Activated naive CD4-positive, alpha-beta T cell treated with anti-CD3 and anti-CD28 coated beads, Interleukin-2, amount 10 ng/mL, durations not matched to agents 7 days and 5 days (primary cell): ENCODE measurements at regions not wholly inside any gene's neighbourhood (a gene's known extent, or its start where the extent isn't known, plus 50 kb on each side); places are given as distances from the start of the nearest gene placed in this dataset.

ENCODE experiments used
- CTCF ChIA-PET: fragments of 350-600 bp; sonication (Branson Sonifier 250); formaldehyde crosslinking; loops from one replicate; lab custom pipeline; 2021; ENCODE audit warnings: antibody characterized with exemption; lab: Charles Lee
- DNase-seq: peaks from one replicate; pipeline ENCODE4 v3.0.0-alpha.2; 2020
- H3K27ac Mint-ChIP-seq: one replicate; pipeline ENCODE4 v1.8.0; 2021; ENCODE audit warnings: mild to moderate bottlenecking, moderate library complexity, mixed read lengths
- H3K27me3 Mint-ChIP-seq: one replicate; pipeline ENCODE4 v1.8.0; 2021; ENCODE audit warnings: mild to moderate bottlenecking, mixed read lengths
- H3K36me3 Mint-ChIP-seq: one replicate; pipeline ENCODE4 v1.8.0; 2021; ENCODE audit warnings: mixed read lengths
- H3K4me1 Mint-ChIP-seq: one replicate; pipeline ENCODE4 v1.8.0; 2021; ENCODE audit warnings: mixed read lengths
- H3K4me3 Mint-ChIP-seq: one replicate; pipeline ENCODE4 v1.8.0; 2021; ENCODE audit warnings: mild to moderate bottlenecking, moderate library complexity, mixed read lengths
- H3K9me3 Mint-ChIP-seq: one replicate; pipeline ENCODE4 v1.8.0; 2021; ENCODE audit warnings: mixed read lengths

DNA sequence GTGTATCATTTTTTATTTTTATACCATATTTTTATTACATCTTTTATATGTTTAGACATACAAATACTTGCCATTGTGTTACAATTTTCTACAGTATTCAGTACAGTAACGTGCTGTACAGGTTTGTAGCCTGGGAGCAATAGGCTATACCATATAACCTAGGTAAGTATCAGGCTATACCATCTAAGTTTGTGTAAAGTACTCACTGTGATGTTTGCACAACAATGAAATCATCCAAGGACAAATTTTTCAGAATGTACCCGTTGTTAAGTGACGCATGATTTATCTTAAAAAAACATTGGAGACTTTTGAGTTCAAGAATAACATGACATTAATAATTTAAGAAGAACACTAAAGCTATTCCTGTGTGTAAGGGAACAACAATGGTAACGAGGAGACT, 96.0 kb upstream of the LEF1 start:
- H3K4me1 Mint-ChIP-seq: no peaks in the 10 kb centered on the region
- no peak overlapping the region for H3K27ac Mint-ChIP-seq
- H3K4me3 Mint-ChIP-seq: no peak overlapping the region
- H3K27me3 Mint-ChIP-seq: no peaks in the 10 kb centered on the region
- peaks cover 2% of the 10 kb centered on the region for H3K36me3 Mint-ChIP-seq
- DNase-seq: no peak
- CTCF ChIA-PET: no interaction called here
- peaks cover 6% of the 10 kb centered on the region for H3K9me3 Mint-ChIP-seq

DNA sequence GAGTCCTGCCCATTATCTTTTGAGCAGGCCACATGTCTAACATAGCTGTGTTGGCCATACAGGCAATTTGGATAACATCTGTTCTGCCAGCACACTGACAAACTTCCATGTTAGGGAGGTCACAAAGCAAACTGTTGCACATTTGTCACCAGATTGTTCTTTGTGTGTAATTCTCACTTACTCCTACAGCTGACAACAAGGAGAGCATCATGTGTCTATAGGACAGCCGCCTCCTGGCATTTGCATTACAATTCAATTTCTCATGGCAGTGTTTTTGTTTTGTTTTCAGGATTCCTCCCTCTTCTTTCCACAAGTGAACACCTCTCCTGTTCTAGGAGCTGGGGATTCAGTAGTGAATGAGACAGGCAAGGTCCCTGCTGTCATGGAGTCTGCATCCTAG, 94.3 kb upstream of the LEF1 start:
- Mint-ChIP-seq H3K36me3 (peaks cover 2% of the 10 kb centered on the region), H3K9me3 (peaks cover 5% of the 10 kb centered on the region), H3K27me3 (no peaks in the 10 kb centered on the region), H3K4me3 (no peak overlapping the region), H3K4me1 (no peaks in the 10 kb centered on the region), H3K27ac (no peak overlapping the region)
- DNase-seq: no peak
- CTCF ChIA-PET: no interaction called here

DNA sequence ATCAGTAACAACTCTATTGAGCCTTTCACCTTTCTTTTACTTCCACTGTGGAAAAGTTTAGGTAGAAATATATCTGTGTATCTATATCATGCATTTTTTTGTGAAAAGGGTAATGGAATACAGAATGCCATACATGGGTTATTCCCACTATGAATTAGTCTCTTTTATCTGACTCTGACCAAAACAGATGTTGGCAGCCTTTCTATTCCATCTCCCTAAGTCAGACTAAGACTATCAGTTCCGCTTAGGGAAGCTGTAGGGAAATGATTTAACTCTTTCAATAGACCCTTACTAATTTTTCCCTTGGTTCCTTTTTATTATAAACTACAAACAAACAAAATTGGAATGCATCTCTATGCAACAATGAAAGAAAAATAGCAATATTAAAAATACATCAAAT, 92.3 kb upstream of the LEF1 start:
- H3K36me3 Mint-ChIP-seq: peaks cover 2% of the 10 kb centered on the region
- DNase-seq: no peak
- no peak overlapping the region for H3K4me3 Mint-ChIP-seq
- no peaks in the 10 kb centered on the region for H3K27me3 Mint-ChIP-seq
- H3K9me3 Mint-ChIP-seq: peaks cover 3% of the 10 kb centered on the region
- no peaks in the 10 kb centered on the region for H3K4me1 Mint-ChIP-seq
- H3K27ac Mint-ChIP-seq: no peak overlapping the region
- CTCF ChIA-PET: no interaction called here

DNA sequence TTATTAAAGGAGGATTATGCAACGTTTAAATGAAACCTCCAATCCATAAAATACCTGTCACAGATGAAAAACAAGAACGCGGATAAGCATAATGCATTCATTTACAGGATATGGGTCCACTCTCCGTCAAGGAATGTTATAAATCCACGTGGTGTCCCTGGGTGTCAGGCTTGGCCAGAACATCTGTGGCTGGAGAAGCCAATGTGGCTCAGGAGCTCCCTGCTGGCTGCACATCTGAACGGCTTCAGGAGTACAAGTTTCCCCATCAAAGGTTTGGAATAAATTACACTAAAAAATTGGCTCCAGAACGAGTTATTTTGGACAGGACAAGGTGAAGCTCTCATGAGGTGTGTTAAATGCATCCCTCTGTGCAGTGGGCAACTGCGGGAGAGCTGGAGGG, 87.8 kb upstream of the LEF1 start:
- H3K9me3 Mint-ChIP-seq: peaks cover 4% of the 10 kb centered on the region
- H3K4me1 Mint-ChIP-seq: no peaks in the 10 kb centered on the region
- H3K36me3 Mint-ChIP-seq: peaks cover 2% of the 10 kb centered on the region
- CTCF ChIA-PET: interaction anchor here (0.8 kb wide), 1 partner anchor 16 kb away, joined by 3 read pairs; no protein-coding TSS in a partner anchor
- no peaks in the 10 kb centered on the region for H3K27me3 Mint-ChIP-seq
- no peak for DNase-seq
- H3K27ac Mint-ChIP-seq: no peak overlapping the region
- H3K4me3 Mint-ChIP-seq: no peak overlapping the region

DNA sequence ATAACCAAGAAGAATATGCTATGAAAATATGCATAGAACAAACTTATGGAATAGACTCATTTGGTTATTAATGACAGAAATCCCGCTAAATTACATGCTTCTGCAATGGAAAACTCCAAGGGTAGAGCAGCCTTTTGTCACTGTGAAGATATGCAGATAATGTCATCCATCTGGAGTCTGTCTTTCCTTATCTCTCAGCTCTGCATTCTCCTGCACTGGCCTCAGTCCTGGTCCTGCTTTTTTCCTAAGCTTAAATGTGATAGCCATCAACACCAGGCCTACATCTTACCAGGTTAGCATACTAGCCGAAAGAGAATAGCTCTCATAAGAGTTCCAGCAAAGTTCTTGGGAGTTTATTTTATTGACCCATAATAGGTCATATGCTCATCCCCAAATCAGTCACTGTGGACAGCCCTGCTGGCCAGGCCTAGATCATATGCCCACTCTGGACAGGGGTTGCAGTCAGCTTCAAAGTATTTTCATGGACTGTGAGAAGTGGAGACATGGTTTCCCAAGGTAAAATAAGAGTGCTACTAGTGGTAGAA, 86.5 kb upstream of the LEF1 start:
- CTCF ChIA-PET: no interaction called here
- Mint-ChIP-seq H3K4me3 (no peak overlapping the region), H3K27ac (no peak overlapping the region), H3K36me3 (peaks cover 2% of the 10 kb centered on the region), H3K27me3 (no peaks in the 10 kb centered on the region), H3K4me1 (no peaks in the 10 kb centered on the region), H3K9me3 (peaks cover 6% of the 10 kb centered on the region)
- DNase-seq: no peak

DNA sequence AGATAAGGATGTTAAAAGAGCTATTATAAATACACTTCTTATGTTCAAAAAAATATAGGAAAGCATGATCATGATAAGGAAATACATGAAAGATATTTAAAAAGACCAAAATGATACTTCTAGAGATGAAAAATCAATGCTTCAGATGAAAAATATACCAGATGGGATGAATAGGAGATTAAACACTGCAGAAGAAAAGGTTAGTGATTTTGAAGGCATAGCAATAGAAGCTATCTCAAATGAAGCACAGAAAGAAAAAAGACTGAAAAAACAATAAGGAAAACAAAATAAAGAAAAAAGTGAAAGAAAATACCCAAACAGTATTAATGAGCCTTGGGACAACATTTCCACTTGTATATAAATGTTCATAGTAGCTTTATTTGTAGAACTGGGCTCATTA, 80.7 kb upstream of the LEF1 start:
- H3K4me3 Mint-ChIP-seq: no peak overlapping the region
- CTCF ChIA-PET: interaction anchor here (1.4 to 1.7 kb wide), 2 partner anchors 16 to 27 kb away, joined by 3 to 4 read pairs; no protein-coding TSS in a partner anchor
- peaks cover 5% of the 10 kb centered on the region for H3K4me1 Mint-ChIP-seq
- no peak overlapping the region for H3K27ac Mint-ChIP-seq
- DNase-seq: no peak
- H3K27me3 Mint-ChIP-seq: no peaks in the 10 kb centered on the region
- peaks cover 18% of the 10 kb centered on the region for H3K9me3 Mint-ChIP-seq
- H3K36me3 Mint-ChIP-seq: peaks cover 8% of the 10 kb centered on the region

DNA sequence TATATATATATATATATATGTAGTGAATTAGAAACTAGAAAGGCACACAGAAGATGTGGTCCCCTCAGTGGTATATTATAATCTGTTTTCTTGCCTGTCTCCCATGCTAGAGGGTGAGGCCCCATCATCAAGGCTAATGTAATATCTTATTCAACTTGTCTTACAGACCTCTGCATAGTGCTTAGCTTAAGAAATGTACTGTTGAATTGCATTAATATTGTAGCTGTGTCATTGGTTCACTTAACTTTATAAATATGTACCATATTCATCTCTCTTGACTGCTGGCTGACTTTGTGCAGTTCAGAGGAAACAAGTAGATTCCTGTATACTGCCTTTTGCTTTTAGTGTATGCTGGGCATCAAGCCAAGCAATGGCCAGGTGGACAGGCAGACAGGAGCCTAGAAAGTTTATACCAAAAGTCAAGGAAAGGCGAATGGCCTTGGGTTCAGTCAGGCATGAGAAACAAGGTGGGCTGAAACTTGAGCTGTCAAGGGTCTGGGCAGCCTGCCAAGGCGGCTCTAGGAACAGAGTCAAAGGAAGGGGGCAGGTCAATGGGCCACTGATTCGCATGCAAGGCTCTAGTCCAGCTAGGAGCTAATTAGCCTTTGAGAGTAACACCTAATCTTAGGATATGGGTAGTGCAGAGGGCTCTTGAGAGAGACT, 78.8 kb upstream of the LEF1 start:
- no peak overlapping the region for H3K4me3 Mint-ChIP-seq
- CTCF ChIA-PET: no interaction called here
- H3K27me3 Mint-ChIP-seq: no peaks in the 10 kb centered on the region
- H3K4me1 Mint-ChIP-seq: peaks cover 5% of the 10 kb centered on the region
- peaks cover 6% of the 10 kb centered on the region for H3K36me3 Mint-ChIP-seq
- H3K27ac Mint-ChIP-seq: no peak overlapping the region
- no peak for DNase-seq
- H3K9me3 Mint-ChIP-seq: peaks cover 18% of the 10 kb centered on the region

DNA sequence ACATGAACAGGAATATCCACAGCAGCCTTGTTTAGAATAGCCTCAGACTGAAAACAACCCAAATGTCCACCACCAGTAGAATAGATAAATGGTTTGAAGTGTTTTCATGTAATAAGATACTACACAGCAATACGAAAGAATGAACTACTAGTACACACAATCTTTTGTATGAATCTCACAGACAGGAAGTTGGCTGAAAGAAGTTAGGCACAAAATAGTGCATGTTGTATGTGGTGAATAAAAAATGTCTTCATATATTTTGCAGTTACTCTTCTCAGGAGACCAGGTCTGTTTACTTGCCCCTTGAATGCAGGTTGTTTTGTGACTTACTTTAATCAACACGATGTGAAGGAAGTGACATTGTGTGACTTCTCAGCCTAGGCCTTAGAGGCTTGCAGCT, 75.9 kb upstream of the LEF1 start:
- CTCF ChIA-PET: no interaction called here
- peaks cover 5% of the 10 kb centered on the region for H3K4me1 Mint-ChIP-seq
- no peak overlapping the region for H3K4me3 Mint-ChIP-seq
- no peak for DNase-seq
- H3K9me3 Mint-ChIP-seq: peaks cover 12% of the 10 kb centered on the region
- H3K36me3 Mint-ChIP-seq: peaks cover 6% of the 10 kb centered on the region
- no peak overlapping the region for H3K27ac Mint-ChIP-seq
- H3K27me3 Mint-ChIP-seq: no peaks in the 10 kb centered on the region

DNA sequence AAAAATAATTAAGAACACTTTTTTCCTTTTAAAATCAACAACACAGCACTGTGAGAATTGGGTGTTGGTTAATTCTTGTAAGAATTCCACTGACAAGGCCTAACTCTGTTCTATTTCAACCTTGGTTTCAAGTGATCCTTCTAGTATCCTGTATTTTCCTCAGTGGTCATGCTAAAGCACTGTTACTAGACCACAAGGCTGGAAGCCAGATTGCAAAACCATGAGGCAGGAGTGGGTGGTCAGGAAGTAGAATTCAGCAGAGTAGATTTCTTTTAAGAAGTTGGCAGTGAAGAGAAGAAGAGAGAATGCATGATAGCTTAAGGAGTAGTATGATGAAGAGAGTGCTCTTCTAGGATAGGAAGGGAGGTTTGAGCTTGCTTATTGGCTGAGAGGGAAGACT, 71.6 kb upstream of the LEF1 start:
- no peaks in the 10 kb centered on the region for H3K27me3 Mint-ChIP-seq
- CTCF ChIA-PET: no interaction called here
- no peak for DNase-seq
- H3K27ac Mint-ChIP-seq: no peak overlapping the region
- peaks cover 4% of the 10 kb centered on the region for H3K36me3 Mint-ChIP-seq
- peaks cover 5% of the 10 kb centered on the region for H3K4me1 Mint-ChIP-seq
- H3K9me3 Mint-ChIP-seq: peaks cover 2% of the 10 kb centered on the region
- H3K4me3 Mint-ChIP-seq: no peak overlapping the region

DNA sequence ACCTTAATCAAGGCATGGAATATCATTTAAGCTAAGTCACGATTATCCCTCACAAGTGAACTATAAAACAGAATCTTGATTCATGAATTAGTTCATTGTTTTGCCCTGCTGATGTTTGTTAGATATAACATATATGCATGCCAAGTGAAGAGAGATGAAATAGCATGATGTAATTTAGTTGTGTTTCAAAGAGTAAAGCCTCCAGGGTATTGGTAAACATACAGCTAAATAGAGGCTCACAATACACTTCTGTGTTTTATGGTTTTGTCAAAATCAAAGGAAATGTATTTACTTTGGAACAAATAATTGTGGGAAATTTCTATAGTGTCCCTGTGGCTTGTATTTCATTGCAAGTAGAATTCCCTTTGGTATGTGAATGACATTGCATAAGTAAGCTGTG, 69.0 kb upstream of the LEF1 start:
- H3K4me3 Mint-ChIP-seq: no peak overlapping the region
- no peaks in the 10 kb centered on the region for H3K27me3 Mint-ChIP-seq
- H3K9me3 Mint-ChIP-seq: peaks cover 2% of the 10 kb centered on the region
- CTCF ChIA-PET: no interaction called here
- no peak for DNase-seq
- peaks cover 4% of the 10 kb centered on the region for H3K36me3 Mint-ChIP-seq
- H3K4me1 Mint-ChIP-seq: no peaks in the 10 kb centered on the region
- H3K27ac Mint-ChIP-seq: no peak overlapping the region

DNA sequence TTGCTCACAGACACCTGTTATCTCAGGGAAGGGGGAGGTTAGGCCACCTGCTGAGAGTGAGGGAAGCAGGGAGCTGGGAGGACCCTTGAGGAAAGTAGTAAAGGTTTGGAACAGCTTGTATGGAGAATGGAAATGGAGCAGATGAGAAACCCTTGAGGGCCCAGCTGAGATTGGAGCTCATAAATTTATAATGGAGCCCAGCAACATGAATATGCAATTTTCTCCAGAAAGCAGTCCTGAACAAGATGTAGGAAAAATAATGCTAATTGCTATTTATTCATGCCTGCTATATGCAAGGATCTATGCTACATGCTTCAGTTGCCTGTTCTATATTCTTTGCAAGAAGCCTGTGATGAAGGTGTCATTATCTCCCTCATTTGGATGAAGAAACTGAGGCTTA, 67.5 kb upstream of the LEF1 start:
- H3K36me3 Mint-ChIP-seq: peaks cover 4% of the 10 kb centered on the region
- peaks cover 6% of the 10 kb centered on the region for H3K9me3 Mint-ChIP-seq
- CTCF ChIA-PET: no interaction called here
- H3K27ac Mint-ChIP-seq: no peak overlapping the region
- no peak overlapping the region for H3K4me3 Mint-ChIP-seq
- no peaks in the 10 kb centered on the region for H3K27me3 Mint-ChIP-seq
- DNase-seq: no peak
- no peaks in the 10 kb centered on the region for H3K4me1 Mint-ChIP-seq

DNA sequence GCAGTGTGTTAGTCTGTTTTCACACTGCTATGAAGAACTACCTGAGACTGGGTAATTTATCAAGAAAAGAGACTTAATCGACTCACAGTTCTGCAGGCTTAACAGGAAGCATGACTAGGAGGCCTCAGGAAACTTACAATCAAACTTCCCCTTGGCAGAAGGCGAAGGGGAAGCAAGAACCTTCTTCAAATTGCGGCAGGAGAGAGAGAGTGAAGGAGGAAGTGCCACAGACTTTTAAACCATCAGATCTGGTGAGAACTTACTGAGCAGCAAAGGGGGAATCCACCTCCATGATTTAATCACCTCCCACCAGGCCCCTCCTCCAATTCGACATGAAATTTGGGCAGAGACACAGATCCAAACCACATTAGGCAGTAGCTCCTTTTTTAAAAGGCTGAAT, 59.2 kb upstream of the LEF1 start:
- CTCF ChIA-PET: no interaction called here
- DNase-seq: no peak
- H3K27me3 Mint-ChIP-seq: no peaks in the 10 kb centered on the region
- H3K4me1 Mint-ChIP-seq: peaks cover 4% of the 10 kb centered on the region
- no peak overlapping the region for H3K4me3 Mint-ChIP-seq
- peaks cover 12% of the 10 kb centered on the region for H3K36me3 Mint-ChIP-seq
- peaks cover 15% of the 10 kb centered on the region for H3K9me3 Mint-ChIP-seq
- H3K27ac Mint-ChIP-seq: no peak overlapping the region

DNA sequence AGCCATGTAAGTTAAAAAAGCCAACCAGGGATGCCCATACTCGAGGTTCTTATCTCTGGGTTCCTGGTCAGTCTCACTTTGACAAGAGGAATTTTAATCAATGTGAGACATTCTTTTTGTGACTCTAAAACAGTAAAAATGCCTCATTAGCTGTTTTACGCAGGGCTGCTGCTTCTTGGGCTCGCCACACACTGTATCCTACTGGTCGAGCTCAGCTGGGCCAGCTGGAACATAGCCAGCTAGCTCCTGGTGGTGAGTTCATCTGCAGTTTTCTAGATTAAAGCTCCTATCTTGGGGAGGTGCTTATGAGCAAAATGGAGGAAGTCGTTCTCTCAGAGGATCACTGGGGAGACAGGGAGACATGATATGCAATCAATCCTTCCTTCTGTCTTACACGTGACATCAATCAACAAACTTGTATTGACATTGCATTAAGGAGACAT, 55.9 kb upstream of the LEF1 start:
- Mint-ChIP-seq H3K4me1 (peaks cover 4% of the 10 kb centered on the region), H3K9me3 (peaks cover 11% of the 10 kb centered on the region), H3K27me3 (no peaks in the 10 kb centered on the region), H3K27ac (no peak overlapping the region), H3K36me3 (peaks cover 12% of the 10 kb centered on the region), H3K4me3 (no peak overlapping the region)
- DNase-seq: no peak
- CTCF ChIA-PET: no interaction called here

DNA sequence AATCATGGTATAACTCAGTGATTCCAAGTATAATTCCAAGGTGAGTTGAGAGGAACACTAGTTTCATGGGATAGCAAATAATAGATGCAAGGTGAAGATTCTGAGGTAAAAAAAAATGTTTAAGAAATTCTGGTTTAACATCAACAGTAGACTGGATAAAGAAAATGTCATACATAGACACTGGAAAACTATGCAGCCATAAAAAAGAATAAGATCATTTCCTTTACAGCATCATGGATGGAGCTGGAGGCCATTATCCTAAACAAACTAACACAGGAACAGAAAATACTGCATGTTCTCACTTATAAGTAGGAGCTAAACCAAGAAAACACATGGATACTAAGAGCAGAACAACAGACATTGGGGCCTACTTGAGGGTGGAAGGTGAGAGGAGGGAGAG, 54.6 kb upstream of the LEF1 start:
- H3K4me1 Mint-ChIP-seq: peaks cover 4% of the 10 kb centered on the region
- no peak overlapping the region for H3K27ac Mint-ChIP-seq
- no peak overlapping the region for H3K4me3 Mint-ChIP-seq
- CTCF ChIA-PET: no interaction called here
- peaks cover 12% of the 10 kb centered on the region for H3K36me3 Mint-ChIP-seq
- H3K27me3 Mint-ChIP-seq: no peaks in the 10 kb centered on the region
- H3K9me3 Mint-ChIP-seq: peaks cover 11% of the 10 kb centered on the region
- no peak for DNase-seq

DNA sequence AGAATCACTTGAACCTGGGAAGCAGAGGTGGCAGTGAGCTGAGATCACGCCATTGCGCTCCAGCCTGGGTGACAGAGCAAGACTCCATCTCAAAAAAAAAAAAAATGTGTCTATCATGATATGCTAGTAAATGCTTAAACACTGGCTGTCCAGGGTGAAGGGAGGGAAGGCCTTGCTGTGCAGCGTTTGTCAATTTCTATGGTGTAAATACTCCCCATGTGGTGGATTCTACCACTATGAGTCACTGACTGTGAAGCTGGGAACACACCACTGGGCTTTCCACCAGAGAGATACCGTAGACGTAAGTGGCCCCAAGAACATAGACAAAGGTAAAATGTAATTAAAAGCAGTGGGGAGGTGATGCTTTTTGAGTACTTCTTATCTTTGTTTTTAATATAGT, 51.3 kb upstream of the LEF1 start:
- H3K4me1 Mint-ChIP-seq: no peaks in the 10 kb centered on the region
- no peaks in the 10 kb centered on the region for H3K27me3 Mint-ChIP-seq
- DNase-seq: no peak
- CTCF ChIA-PET: no interaction called here
- no peak overlapping the region for H3K27ac Mint-ChIP-seq
- H3K4me3 Mint-ChIP-seq: no peak overlapping the region
- H3K9me3 Mint-ChIP-seq: peaks cover 12% of the 10 kb centered on the region
- H3K36me3 Mint-ChIP-seq: peaks cover 11% of the 10 kb centered on the region
